ENCODE measurements at regions not wholly inside any gene's neighbourhood (a gene's known extent, or its start where the extent isn't known, plus 50 kb on each side); places are given as distances from the start of the nearest gene placed in this dataset.

GRCh38 chr12:131349397-131350127 lies 361.3 kb upstream of the SFSWAP start:
- Histone ChIP-seq H4K8ac (ENCODE audit: low read depth, low read length) (no peak overlapping the region), H3K9ac (ENCODE audit: low read length) (no peak overlapping the region), H3K27me3 (ENCODE audit: insufficient read depth, low read length, poor library complexity) (no peaks in the 10 kb centered on the region), H3K79me2 (ENCODE audit: control insufficient read depth, insufficient read depth, low read length) (no peaks in the 10 kb centered on the region), H3K4ac (ENCODE audit: low read depth, low read length) (no peak overlapping the region), H2AK5ac (ENCODE audit: low read length) (no peak overlapping the region), H3K18ac (ENCODE audit: low read length) (no peak overlapping the region), H3K36me3 (ENCODE audit: control insufficient read depth, insufficient read depth, low read length) (no peaks in the 10 kb centered on the region), H3K4me3 (ENCODE audit: low read length) (no peak overlapping the region), H2BK5ac (ENCODE audit: low read length) (no peak overlapping the region), H3K56ac (ENCODE audit: low read length) (no peak overlapping the region), H3K4me2 (ENCODE audit: low read length) (no peak overlapping the region), H3K27ac (ENCODE audit: low read depth, low read length) (no peak overlapping the region), H2BK120ac (ENCODE audit: low read depth, low read length) (no peak overlapping the region), H3K23ac (ENCODE audit: low read length) (no peak overlapping the region), H3K4me1 (ENCODE audit: control insufficient read depth, low read depth, low read length) (peaks cover 2% of the 10 kb centered on the region), H4K5ac (ENCODE audit: low read length) (no peak overlapping the region), H2BK15ac (replicated peaks; ENCODE audit: low read depth) (no peak overlapping the region), H3K79me1 (ENCODE audit: low read length) (no peaks in the 10 kb centered on the region)
- no CpG with 5 or more reads among the region's 20 CpGs for WGBS (ENCODE audit: extremely low coverage, insufficient coverage, low lambda C conversion rate)
- no peak for DNase-seq

GRCh38 chr12:131350943-131351318 lies 360.0 kb upstream of the SFSWAP start:
- no peak overlapping the region for H4K8ac ChIP-seq (ENCODE audit: low read depth, low read length)
- peaks cover 2% of the 10 kb centered on the region for H3K4me1 ChIP-seq (ENCODE audit: control insufficient read depth, low read depth, low read length)
- no peaks in the 10 kb centered on the region for H3K79me2 ChIP-seq (ENCODE audit: control insufficient read depth, insufficient read depth, low read length)
- no peak overlapping the region for H2AK5ac ChIP-seq (ENCODE audit: low read length)
- H3K36me3 ChIP-seq (ENCODE audit: control insufficient read depth, insufficient read depth, low read length) = no peaks in the 10 kb centered on the region
- H3K27ac ChIP-seq (ENCODE audit: low read depth, low read length) = no peak overlapping the region
- no peak overlapping the region for H3K4me3 ChIP-seq (ENCODE audit: low read length)
- no peak overlapping the region for H2BK120ac ChIP-seq (ENCODE audit: low read depth, low read length)
- no CpG with 5 or more reads among the region's 3 CpGs for WGBS (ENCODE audit: extremely low coverage, insufficient coverage, low lambda C conversion rate)
- no peak overlapping the region for H2BK5ac ChIP-seq (ENCODE audit: low read length)
- no peak overlapping the region for H4K5ac ChIP-seq (ENCODE audit: low read length)
- no peak overlapping the region for H3K9ac ChIP-seq (ENCODE audit: low read length)
- no peak overlapping the region for H3K4ac ChIP-seq (ENCODE audit: low read depth, low read length)
- no peak overlapping the region for H3K23ac ChIP-seq (ENCODE audit: low read length)
- no peak overlapping the region for H2BK15ac ChIP-seq (replicated peaks; ENCODE audit: low read depth)
- no peaks in the 10 kb centered on the region for H3K27me3 ChIP-seq (ENCODE audit: insufficient read depth, low read length, poor library complexity)
- H3K18ac ChIP-seq (ENCODE audit: low read length) = no peak overlapping the region
- no peak overlapping the region for H3K56ac ChIP-seq (ENCODE audit: low read length)
- no peaks in the 10 kb centered on the region for H3K79me1 ChIP-seq (ENCODE audit: low read length)
- H3K4me2 ChIP-seq (ENCODE audit: low read length) = no peak overlapping the region
- no peak for DNase-seq

- no peak overlapping the region for H3K4me3 ChIP-seq (ENCODE audit: low read length)
- H3K36me3 ChIP-seq (ENCODE audit: control insufficient read depth, insufficient read depth, low read length) = no peaks in the 10 kb centered on the region
- H3K9ac ChIP-seq (ENCODE audit: low read length) = no peak overlapping the region
- no peak overlapping the region for H3K18ac ChIP-seq (ENCODE audit: low read length)
- no peak overlapping the region for H3K23ac ChIP-seq (ENCODE audit: low read length)
- peak; percentile 37 for DNase-seq
- no peak overlapping the region for H4K5ac ChIP-seq (ENCODE audit: low read length)
- H3K56ac ChIP-seq (ENCODE audit: low read length) = no peak overlapping the region
- H2BK5ac ChIP-seq (ENCODE audit: low read length) = no peak overlapping the region
- H3K27me3 ChIP-seq (ENCODE audit: insufficient read depth, low read length, poor library complexity) = no peaks in the 10 kb centered on the region
- H3K79me1 ChIP-seq (ENCODE audit: low read length) = no peaks in the 10 kb centered on the region
- no peak overlapping the region for H3K4ac ChIP-seq (ENCODE audit: low read depth, low read length)
- H2AK5ac ChIP-seq (ENCODE audit: low read length) = no peak overlapping the region
- no peak overlapping the region for H2BK15ac ChIP-seq (replicated peaks; ENCODE audit: low read depth)
- H3K27ac ChIP-seq (ENCODE audit: low read depth, low read length) = no peak overlapping the region
- H3K4me2 ChIP-seq (ENCODE audit: low read length) = no peak overlapping the region
- no peak overlapping the region for H2BK120ac ChIP-seq (ENCODE audit: low read depth, low read length)
- H3K4me1 ChIP-seq (ENCODE audit: control insufficient read depth, low read depth, low read length) = peaks cover 2% of the 10 kb centered on the region
- H3K79me2 ChIP-seq (ENCODE audit: control insufficient read depth, insufficient read depth, low read length) = no peaks in the 10 kb centered on the region
- no peak overlapping the region for H4K8ac ChIP-seq (ENCODE audit: low read depth, low read length)
- WGBS (ENCODE audit: extremely low coverage, insufficient coverage, low lambda C conversion rate) = no CpG with 5 or more reads among the region's 5 CpGs
These were observed 359.4 kb upstream of the SFSWAP start for GRCh38 chr12:131351319-131352028.

- no peak overlapping the region for H3K9ac ChIP-seq (ENCODE audit: low read length)
- H3K4ac ChIP-seq (ENCODE audit: low read depth, low read length) = no peak overlapping the region
- H2BK5ac ChIP-seq (ENCODE audit: low read length) = no peak overlapping the region
- H3K4me3 ChIP-seq (ENCODE audit: low read length) = no peak overlapping the region
- H3K27ac ChIP-seq (ENCODE audit: low read depth, low read length) = no peak overlapping the region
- no peaks in the 10 kb centered on the region for H3K79me2 ChIP-seq (ENCODE audit: control insufficient read depth, insufficient read depth, low read length)
- H2BK120ac ChIP-seq (ENCODE audit: low read depth, low read length) = no peak overlapping the region
- H3K4me1 ChIP-seq (ENCODE audit: control insufficient read depth, low read depth, low read length) = peaks cover 2% of the 10 kb centered on the region
- H2AK5ac ChIP-seq (ENCODE audit: low read length) = no peak overlapping the region
- no CpG with 5 or more reads among the region's 21 CpGs for whole genome bisulfite sequencing (ENCODE audit: extremely low coverage, insufficient coverage, low lambda C conversion rate)
- no peak overlapping the region for H3K4me2 ChIP-seq (ENCODE audit: low read length)
- no peak overlapping the region for H3K56ac ChIP-seq (ENCODE audit: low read length)
- no peak overlapping the region for H4K5ac ChIP-seq (ENCODE audit: low read length)
- H3K18ac ChIP-seq (ENCODE audit: low read length) = no peak overlapping the region
- DNase-seq = no peak
- no peak overlapping the region for H3K23ac ChIP-seq (ENCODE audit: low read length)
- H2BK15ac ChIP-seq (replicated peaks; ENCODE audit: low read depth) = no peak overlapping the region
- no peaks in the 10 kb centered on the region for H3K79me1 ChIP-seq (ENCODE audit: low read length)
- no peak overlapping the region for H4K8ac ChIP-seq (ENCODE audit: low read depth, low read length)
- no peaks in the 10 kb centered on the region for H3K27me3 ChIP-seq (ENCODE audit: insufficient read depth, low read length, poor library complexity)
- no peaks in the 10 kb centered on the region for H3K36me3 ChIP-seq (ENCODE audit: control insufficient read depth, insufficient read depth, low read length)
These were observed 358.5 kb upstream of the SFSWAP start for GRCh38 chr12:131352296-131352900.

GRCh38 chr12:131353376-131353775 lies 357.5 kb upstream of the SFSWAP start:
- no peak overlapping the region for H3K18ac ChIP-seq (ENCODE audit: low read length)
- no peak overlapping the region for H3K9ac ChIP-seq (ENCODE audit: low read length)
- H3K27me3 ChIP-seq (ENCODE audit: insufficient read depth, low read length, poor library complexity) = no peaks in the 10 kb centered on the region
- H3K4me3 ChIP-seq (ENCODE audit: low read length) = no peak overlapping the region
- no peak for DNase-seq
- no peak overlapping the region for H2AK5ac ChIP-seq (ENCODE audit: low read length)
- H4K8ac ChIP-seq (ENCODE audit: low read depth, low read length) = no peak overlapping the region
- H3K27ac ChIP-seq (ENCODE audit: low read depth, low read length) = no peak overlapping the region
- no CpG with 5 or more reads among the region's 2 CpGs for WGBS (ENCODE audit: extremely low coverage, insufficient coverage, low lambda C conversion rate)
- no peaks in the 10 kb centered on the region for H3K79me2 ChIP-seq (ENCODE audit: control insufficient read depth, insufficient read depth, low read length)
- H2BK15ac ChIP-seq (replicated peaks; ENCODE audit: low read depth) = no peak overlapping the region
- no peak overlapping the region for H3K4ac ChIP-seq (ENCODE audit: low read depth, low read length)
- H3K4me1 ChIP-seq (ENCODE audit: control insufficient read depth, low read depth, low read length) = no peaks in the 10 kb centered on the region
- no peak overlapping the region for H3K56ac ChIP-seq (ENCODE audit: low read length)
- no peak overlapping the region for H3K23ac ChIP-seq (ENCODE audit: low read length)
- no peaks in the 10 kb centered on the region for H3K79me1 ChIP-seq (ENCODE audit: low read length)
- H2BK120ac ChIP-seq (ENCODE audit: low read depth, low read length) = no peak overlapping the region
- no peaks in the 10 kb centered on the region for H3K36me3 ChIP-seq (ENCODE audit: control insufficient read depth, insufficient read depth, low read length)
- H4K5ac ChIP-seq (ENCODE audit: low read length) = no peak overlapping the region
- no peak overlapping the region for H2BK5ac ChIP-seq (ENCODE audit: low read length)
- no peak overlapping the region for H3K4me2 ChIP-seq (ENCODE audit: low read length)

All from mesendoderm (in vitro differentiated cells).